SK-N-SH (cell line): ENCODE measurements at regions not wholly inside any gene's neighbourhood (a gene's known extent, or its start where the extent isn't known, plus 50 kb on each side); places are given as distances from the start of the nearest gene placed in this dataset.

Experiments
- CTCF ChIA-PET: fragments of 300-600, 350-600 bp; formaldehyde crosslinking; extraction: SDS; loops from one replicate; lab custom pipeline; 2021; lab: Yijun Ruan, JAX
- POLR2A ChIA-PET: fragments of 350-600 bp; sonication (Branson Sonifier 250); formaldehyde crosslinking; extraction: SDS; loops from one replicate; lab custom pipeline; 2020; ENCODE audit warnings: antibody characterized with exemption, inconsistent platforms; lab: Yijun Ruan, JAX
- DNase-seq: peaks from one replicate; pipeline ENCODE4 v3.0.0; 2012
- H2AFZ ChIP-seq: fragments of 200-600 bp; sonication (generic); 2 replicates; pipeline ENCODE4 v1.8.1; 2016; ENCODE audit warnings: antibody characterized with exemption, mild to moderate bottlenecking, low read depth
- H3F3A ChIP-seq: fragments of 200-600 bp; sonication (generic); replicated peaks from 2 replicates; pipeline ENCODE3; 2016; ENCODE audit warnings: antibody characterized with exemption, mild to moderate bottlenecking; ENCODE audit not compliant: insufficient read depth
- H3K27ac ChIP-seq, 2 experiments: fragments of 200-500 bp in 1 of 2; fragments of 200-600 bp in 1 of 2; sonication (Bioruptor generic) in 1 of 2; sonication (generic), shearing (Covaris generic) in 1 of 2; 2 replicates each; pipeline versions ENCODE4 v1.5.1 to v1.6.1; 2014 to 2016; ENCODE audit warnings: low read depth in 2 of 2, inconsistent platforms in 1 of 2, low read length in 1 of 2, mild to moderate bottlenecking in 1 of 2, mixed read lengths in 1 of 2
- H3K27me3 ChIP-seq: fragments of 200-600 bp; sonication (generic), shearing (Covaris generic); 2 replicates; pipeline ENCODE4 v1.6.1; 2016; ENCODE audit warnings: mixed run types; ENCODE audit not compliant: insufficient read depth
- H3K36me3 ChIP-seq, 2 experiments: fragments of 200-500 bp in 1 of 2; fragments of 200-600 bp in 1 of 2; sonication (Bioruptor generic) in 1 of 2; sonication (generic) in 1 of 2; replicated peaks in 1 of 2; 2 replicates each; pipeline versions ENCODE3 to v1.5.1; 2014 to 2016; ENCODE audit warnings: low read length in 1 of 2, mild to moderate bottlenecking in 1 of 2; ENCODE audit not compliant: insufficient read depth in 2 of 2, control insufficient read depth in 1 of 2
- H3K4me1 ChIP-seq, 2 experiments: fragments of 200-500 bp in 1 of 2; fragments of 200-600 bp in 1 of 2; sonication (Bioruptor generic) in 1 of 2; sonication (generic), shearing (Covaris generic) in 1 of 2; 2 replicates each; pipeline versions ENCODE4 v1.5.1 to v1.6.1; 2014 to 2016; ENCODE audit warnings: low read depth in 1 of 2, low read length in 1 of 2, mixed run types in 1 of 2; ENCODE audit not compliant: insufficient read depth in 2 of 2, control insufficient read depth in 1 of 2
- H3K4me2 ChIP-seq: fragments of 200-600 bp; sonication (generic), shearing (Covaris generic); 2 replicates; pipeline ENCODE4 v1.6.1; 2017; ENCODE audit warnings: mixed run types
- H3K4me3 ChIP-seq, 2 experiments: fragments of 200-500 bp in 1 of 2; fragments of 200-600 bp in 1 of 2; sonication (Bioruptor generic) in 1 of 2; sonication (generic), shearing (Covaris generic) in 1 of 2; 2 replicates each; pipeline versions ENCODE4 v1.5.1 to v1.8.1; 2014 to 2016; ENCODE audit warnings: low read depth in 2 of 2, inconsistent platforms in 1 of 2, low read length in 1 of 2, mild to moderate bottlenecking in 1 of 2, mixed read lengths in 1 of 2, moderate library complexity in 1 of 2
- H3K79me2 ChIP-seq: fragments of 200-600 bp; sonication (generic); 2 replicates; pipeline ENCODE4 v1.8.1; 2017; ENCODE audit warnings: mild to moderate bottlenecking; ENCODE audit not compliant: insufficient read depth
- H3K9ac ChIP-seq: fragments of 200-600 bp; sonication (generic); 2 replicates; pipeline ENCODE4 v1.6.1; 2017; ENCODE audit warnings: mixed run types
- H3K9me2 ChIP-seq: fragments of 200-600 bp; sonication (generic); 2 replicates; pipeline ENCODE4 v1.6.1; 2017; ENCODE audit warnings: mixed run types
- H3K9me3 ChIP-seq: fragments of 200-600 bp; sonication (generic); 2 replicates; pipeline ENCODE4 v1.6.1; 2017; ENCODE audit warnings: mixed run types, mild to moderate bottlenecking, moderate library complexity
- H4K20me1 ChIP-seq: fragments of 200-600 bp; sonication (generic); 2 replicates; pipeline ENCODE4 v1.6.1; 2017; ENCODE audit warnings: mild to moderate bottlenecking, mixed run types; ENCODE audit not compliant: insufficient read depth
- ELF1 ChIP-seq: IDR thresholded peaks from 2 replicates; pipeline ENCODE4 v1.4.0; 2012
- FOSL2 ChIP-seq: IDR thresholded peaks from 2 replicates; pipeline ENCODE4 v1.4.0; 2012; ENCODE audit warnings: low read depth, mild to moderate bottlenecking, moderate library complexity, borderline replicate concordance
- GABPA ChIP-seq: IDR thresholded peaks from 2 replicates; pipeline ENCODE4 v1.4.0; 2012; ENCODE audit warnings: low read depth, mild to moderate bottlenecking
- MXI1 ChIP-seq: IDR thresholded peaks from 2 replicates; pipeline ENCODE4 v1.6.1; 2012; ENCODE audit warnings: mild to moderate bottlenecking, low read depth, low read length, improper control_type of control experiment
- NRF1 ChIP-seq: IDR thresholded peaks from 2 replicates; pipeline ENCODE4 v1.6.1; 2012; ENCODE audit warnings: low read depth, mild to moderate bottlenecking, low read length
- RAD21 ChIP-seq: IDR thresholded peaks from 2 replicates; pipeline ENCODE4 v1.6.1; 2012; ENCODE audit warnings: mild to moderate bottlenecking, low read length
- RCOR1 ChIP-seq: fragments of 150-350 bp; IDR thresholded peaks from 2 replicates; pipeline ENCODE4 v1.6.1; 2017; ENCODE audit warnings: antibody characterized with exemption, low read length
- RFX5 ChIP-seq: IDR thresholded peaks from 2 replicates; pipeline ENCODE4 v1.6.1; 2012; ENCODE audit warnings: mild to moderate bottlenecking, improper control_type of control experiment, low read length
- SIN3A ChIP-seq: IDR thresholded peaks from 2 replicates; pipeline ENCODE4 v1.6.1; 2012; ENCODE audit warnings: low read depth, mild to moderate bottlenecking, low read length, moderate library complexity, borderline replicate concordance
- ZBTB33 ChIP-seq: IDR thresholded peaks from 2 replicates; pipeline ENCODE4 v1.4.0; 2012; ENCODE audit warnings: low read depth, borderline replicate concordance
- WGBS: methylation state at CpG from one replicate; pipeline ENCODE4 v1.1.6; 2017; ENCODE audit warnings: low lambda C conversion rate; 5-methylcytosine and 5-hydroxymethylcytosine counted together
- TF ChIP-seq, protein P1 (sequence below): IDR thresholded peaks from 2 replicates; pipeline ENCODE4 v1.6.1; 2012; ENCODE audit warnings: mild to moderate bottlenecking, low read depth, low read length, moderate library complexity
- TF ChIP-seq, protein P2 (sequence below): IDR thresholded peaks from 2 replicates; pipeline ENCODE4; 2012

DNA sequence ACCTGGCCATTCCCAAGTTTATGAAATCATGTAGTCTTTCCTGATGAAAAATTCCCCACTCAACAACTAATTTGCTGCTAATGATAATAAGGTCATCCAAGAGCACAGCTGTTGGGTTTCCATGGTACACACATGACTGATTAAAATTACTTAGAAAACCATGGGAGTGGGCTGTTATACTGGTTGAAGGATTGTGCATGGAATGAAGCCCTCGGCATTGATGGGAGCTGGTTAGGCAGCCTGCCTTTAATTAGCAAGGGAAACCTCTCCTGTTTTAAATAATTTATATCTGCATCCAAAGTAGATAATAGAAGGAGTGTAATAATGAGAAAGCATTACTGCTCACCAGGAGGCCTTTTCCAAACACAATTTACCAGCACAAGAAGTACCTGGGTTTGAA lies 235.1 kb upstream of the CFAP20DC start:
- Histone ChIP-seq H3K4me1 (no peaks in the 10 kb centered on the region), H3K9me3 (no peaks in the 10 kb centered on the region), H3K27me3 (no peaks in the 10 kb centered on the region), H3K4me2 (no peak overlapping the region), H3K9ac (no peak overlapping the region), H3F3A (no peaks in the 10 kb centered on the region), H4K20me1 (no peaks in the 10 kb centered on the region), H3K36me3 (no peaks in the 10 kb centered on the region), H3K27ac (no peak overlapping the region), H3K79me2 (no peaks in the 10 kb centered on the region), H3K4me3 (no peak overlapping the region), H3K9me2 (no peaks in the 10 kb centered on the region), H2AFZ (no peak overlapping the region)
- TF ChIP-seq NRF1 (no peak), ZBTB33 (no peak), SIN3A (no peak), RAD21 (no peak), GABPA (no peak), FOSL2 (no peak), ELF1 (no peak), RFX5 (no peak), MXI1 (no peak), RCOR1 (no peak)
- TF ChIP-seq, protein P1, sequence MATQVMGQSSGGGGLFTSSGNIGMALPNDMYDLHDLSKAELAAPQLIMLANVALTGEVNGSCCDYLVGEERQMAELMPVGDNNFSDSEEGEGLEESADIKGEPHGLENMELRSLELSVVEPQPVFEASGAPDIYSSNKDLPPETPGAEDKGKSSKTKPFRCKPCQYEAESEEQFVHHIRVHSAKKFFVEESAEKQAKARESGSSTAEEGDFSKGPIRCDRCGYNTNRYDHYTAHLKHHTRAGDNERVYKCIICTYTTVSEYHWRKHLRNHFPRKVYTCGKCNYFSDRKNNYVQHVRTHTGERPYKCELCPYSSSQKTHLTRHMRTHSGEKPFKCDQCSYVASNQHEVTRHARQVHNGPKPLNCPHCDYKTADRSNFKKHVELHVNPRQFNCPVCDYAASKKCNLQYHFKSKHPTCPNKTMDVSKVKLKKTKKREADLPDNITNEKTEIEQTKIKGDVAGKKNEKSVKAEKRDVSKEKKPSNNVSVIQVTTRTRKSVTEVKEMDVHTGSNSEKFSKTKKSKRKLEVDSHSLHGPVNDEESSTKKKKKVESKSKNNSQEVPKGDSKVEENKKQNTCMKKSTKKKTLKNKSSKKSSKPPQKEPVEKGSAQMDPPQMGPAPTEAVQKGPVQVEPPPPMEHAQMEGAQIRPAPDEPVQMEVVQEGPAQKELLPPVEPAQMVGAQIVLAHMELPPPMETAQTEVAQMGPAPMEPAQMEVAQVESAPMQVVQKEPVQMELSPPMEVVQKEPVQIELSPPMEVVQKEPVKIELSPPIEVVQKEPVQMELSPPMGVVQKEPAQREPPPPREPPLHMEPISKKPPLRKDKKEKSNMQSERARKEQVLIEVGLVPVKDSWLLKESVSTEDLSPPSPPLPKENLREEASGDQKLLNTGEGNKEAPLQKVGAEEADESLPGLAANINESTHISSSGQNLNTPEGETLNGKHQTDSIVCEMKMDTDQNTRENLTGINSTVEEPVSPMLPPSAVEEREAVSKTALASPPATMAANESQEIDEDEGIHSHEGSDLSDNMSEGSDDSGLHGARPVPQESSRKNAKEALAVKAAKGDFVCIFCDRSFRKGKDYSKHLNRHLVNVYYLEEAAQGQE = no peak
- TF ChIP-seq, protein P2, sequence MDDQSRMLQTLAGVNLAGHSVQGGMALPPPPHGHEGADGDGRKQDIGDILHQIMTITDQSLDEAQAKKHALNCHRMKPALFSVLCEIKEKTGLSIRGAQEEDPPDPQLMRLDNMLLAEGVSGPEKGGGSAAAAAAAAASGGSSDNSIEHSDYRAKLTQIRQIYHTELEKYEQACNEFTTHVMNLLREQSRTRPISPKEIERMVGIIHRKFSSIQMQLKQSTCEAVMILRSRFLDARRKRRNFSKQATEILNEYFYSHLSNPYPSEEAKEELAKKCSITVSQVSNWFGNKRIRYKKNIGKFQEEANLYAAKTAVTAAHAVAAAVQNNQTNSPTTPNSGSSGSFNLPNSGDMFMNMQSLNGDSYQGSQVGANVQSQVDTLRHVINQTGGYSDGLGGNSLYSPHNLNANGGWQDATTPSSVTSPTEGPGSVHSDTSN = no peak
- CTCF ChIA-PET = interaction anchor here (1.6 kb wide), 1 partner anchor 21 kb away, joined by 3 read pairs; no protein-coding TSS in a partner anchor
- DNase-seq = no peak
- WGBS = 63% methylated on average over 1 of the region's 1 CpG
- POLR2A ChIA-PET = no interaction called here
